ENCODE measurements at regions not wholly inside any gene's neighbourhood (a gene's known extent, or its start where the extent isn't known, plus 50 kb on each side); places are given as distances from the start of the nearest gene placed in this dataset.

DNA sequence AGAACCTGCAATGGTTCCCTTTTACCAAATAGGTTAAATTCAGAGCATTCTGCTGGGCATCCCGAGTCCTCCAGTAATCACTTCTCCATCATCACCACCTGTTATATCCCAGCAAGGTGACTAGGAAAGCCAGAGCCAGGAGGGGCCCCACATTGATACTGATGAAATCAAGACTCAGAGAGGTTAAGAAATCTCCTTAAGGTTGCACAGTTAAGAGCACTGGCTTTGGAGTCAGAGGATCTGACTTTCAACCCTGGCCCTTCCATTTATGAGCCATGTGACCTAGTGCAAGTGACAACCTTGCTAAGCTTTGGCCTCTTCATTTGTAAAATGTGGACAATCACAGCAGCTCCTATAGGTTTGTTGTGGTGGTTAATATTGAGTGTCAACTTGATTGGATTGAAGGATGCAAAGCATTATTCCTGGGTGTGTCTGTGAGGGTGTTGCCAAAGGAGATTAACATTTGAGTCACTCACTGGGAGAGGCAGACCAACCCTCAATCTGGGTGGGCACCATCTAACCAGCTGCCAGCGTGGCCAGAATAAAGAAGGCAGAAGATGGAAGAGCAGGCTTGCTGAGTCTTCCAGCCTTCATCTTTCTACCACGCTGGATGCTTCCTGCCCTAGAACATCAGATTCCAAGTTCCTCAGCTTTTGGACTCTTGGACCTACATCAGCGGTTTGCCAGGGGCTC is 194.2 kb upstream of the ASIC2 start:
- H3K79me2 ChIP-seq (ENCODE audit: insufficient read depth, low read length) = no peaks in the 10 kb centered on the region
- TF ChIP-seq, protein P1, sequence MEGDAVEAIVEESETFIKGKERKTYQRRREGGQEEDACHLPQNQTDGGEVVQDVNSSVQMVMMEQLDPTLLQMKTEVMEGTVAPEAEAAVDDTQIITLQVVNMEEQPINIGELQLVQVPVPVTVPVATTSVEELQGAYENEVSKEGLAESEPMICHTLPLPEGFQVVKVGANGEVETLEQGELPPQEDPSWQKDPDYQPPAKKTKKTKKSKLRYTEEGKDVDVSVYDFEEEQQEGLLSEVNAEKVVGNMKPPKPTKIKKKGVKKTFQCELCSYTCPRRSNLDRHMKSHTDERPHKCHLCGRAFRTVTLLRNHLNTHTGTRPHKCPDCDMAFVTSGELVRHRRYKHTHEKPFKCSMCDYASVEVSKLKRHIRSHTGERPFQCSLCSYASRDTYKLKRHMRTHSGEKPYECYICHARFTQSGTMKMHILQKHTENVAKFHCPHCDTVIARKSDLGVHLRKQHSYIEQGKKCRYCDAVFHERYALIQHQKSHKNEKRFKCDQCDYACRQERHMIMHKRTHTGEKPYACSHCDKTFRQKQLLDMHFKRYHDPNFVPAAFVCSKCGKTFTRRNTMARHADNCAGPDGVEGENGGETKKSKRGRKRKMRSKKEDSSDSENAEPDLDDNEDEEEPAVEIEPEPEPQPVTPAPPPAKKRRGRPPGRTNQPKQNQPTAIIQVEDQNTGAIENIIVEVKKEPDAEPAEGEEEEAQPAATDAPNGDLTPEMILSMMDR (IDR thresholded peaks at IDR 0.05) = no peak
- no peak overlapping the region for H3K4me3 ChIP-seq (replicated peaks in 1 of 3; ENCODE audit: low read depth in 2 of 3, low read length in 3 of 3)
- DNase-seq = no peak
- H3K36me3 Mint-ChIP-seq = no peaks in the 10 kb centered on the region
- H3K27me3 ChIP-seq (ENCODE audit: control insufficient read depth in 2 of 2, insufficient read depth in 2 of 2, low read length in 2 of 2) = no peaks in the 10 kb centered on the region
- no peaks in the 10 kb centered on the region for H3K4me1 Mint-ChIP-seq
- no peak overlapping the region for H3K27ac Mint-ChIP-seq
- H3K27ac ChIP-seq (ENCODE audit: low read depth in 1 of 2, low read length in 2 of 2) = no peak overlapping the region
- H3K9me3 ChIP-seq (replicated peaks in 1 of 2; ENCODE audit: control insufficient read depth in 1 of 2, insufficient read depth in 1 of 2, low read length in 2 of 2) = no peaks in the 10 kb centered on the region
- 97% methylated on average over 3 of the region's 4 CpGs for WGBS (ENCODE audit: insufficient coverage)
- intact Hi-C loops (cut with micrococcal nuclease) = no loop called here
- H3K9me3 Mint-ChIP-seq = peaks cover 0 to 3% (median 0%) of the 10 kb centered on the region in 7 donors
- H2AFZ ChIP-seq (ENCODE audit: insufficient read depth, low read depth, low read length, poor library complexity, severe bottlenecking) = no peak overlapping the region
- H3K4me2 ChIP-seq (replicated peaks; ENCODE audit: extremely low read depth, low read length, poor library complexity, severe bottlenecking) = no peak overlapping the region
- H3K27me3 Mint-ChIP-seq (ENCODE audit: low read depth in 3 of 3) = peaks cover 0 to 5% (median 0%) of the 10 kb centered on the region in 3 donors
- no peaks in the 10 kb centered on the region for H4K20me1 ChIP-seq (ENCODE audit: insufficient read depth, low read length)
- no peaks in the 10 kb centered on the region for H3K36me3 ChIP-seq (replicated peaks in 1 of 2; ENCODE audit: control insufficient read depth in 1 of 2, insufficient read depth in 2 of 2, low read length in 2 of 2)
- no peak overlapping the region for H3K4me3 Mint-ChIP-seq
- no peaks in the 10 kb centered on the region for H3K4me1 ChIP-seq (ENCODE audit: control insufficient read depth in 1 of 2, insufficient read depth in 2 of 2, low read length in 2 of 2)
- no peak overlapping the region for H3K9ac ChIP-seq (ENCODE audit: insufficient read depth, low read length, poor library complexity, severe bottlenecking)

DNA sequence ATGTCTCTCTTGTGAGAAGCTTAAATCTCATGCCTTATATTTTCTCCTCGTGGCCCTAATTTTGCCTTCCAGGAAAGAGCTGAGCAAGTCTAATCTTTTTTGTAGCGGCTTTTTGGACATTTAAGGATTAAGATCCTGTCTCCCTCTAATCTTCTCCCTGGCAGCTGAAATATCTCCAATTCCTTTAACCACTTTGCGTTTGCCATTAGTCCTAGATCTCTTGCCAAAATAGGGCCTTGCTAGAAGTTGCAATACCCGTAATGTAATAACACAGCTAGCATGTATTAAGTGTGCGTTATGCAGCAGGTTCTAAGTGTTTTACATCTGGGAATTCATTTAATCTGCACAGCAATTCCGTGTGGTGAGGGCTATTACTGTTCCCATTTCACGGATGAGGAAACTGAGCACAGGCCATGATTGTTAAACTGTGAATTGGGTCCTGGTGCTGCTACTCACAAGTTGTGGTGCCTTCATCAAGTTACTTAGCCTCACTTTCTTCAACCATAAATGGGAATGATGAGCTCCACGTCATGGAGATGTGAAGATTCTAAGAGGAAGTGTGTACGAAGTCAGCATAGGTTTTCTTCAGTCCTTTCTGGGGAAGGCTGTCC is 198.9 kb upstream of the ASIC2 start:
- Histone ChIP-seq H3K36me3 (replicated peaks in 1 of 2; ENCODE audit: control insufficient read depth in 1 of 2, insufficient read depth in 2 of 2, low read length in 2 of 2) (no peaks in the 10 kb centered on the region), H4K20me1 (ENCODE audit: insufficient read depth, low read length) (no peaks in the 10 kb centered on the region), H3K9me3 (replicated peaks in 1 of 2; ENCODE audit: control insufficient read depth in 1 of 2, insufficient read depth in 1 of 2, low read length in 2 of 2) (no peaks in the 10 kb centered on the region), H3K4me2 (replicated peaks; ENCODE audit: extremely low read depth, low read length, poor library complexity, severe bottlenecking) (no peak overlapping the region), H2AFZ (ENCODE audit: insufficient read depth, low read depth, low read length, poor library complexity, severe bottlenecking) (no peak overlapping the region), H3K79me2 (ENCODE audit: insufficient read depth, low read length) (no peaks in the 10 kb centered on the region), H3K27ac (ENCODE audit: low read depth in 1 of 2, low read length in 2 of 2) (no peak overlapping the region), H3K9ac (ENCODE audit: insufficient read depth, low read length, poor library complexity, severe bottlenecking) (no peak overlapping the region), H3K4me1 (ENCODE audit: control insufficient read depth in 1 of 2, insufficient read depth in 2 of 2, low read length in 2 of 2) (no peaks in the 10 kb centered on the region), H3K27me3 (ENCODE audit: control insufficient read depth in 2 of 2, insufficient read depth in 2 of 2, low read length in 2 of 2) (no peaks in the 10 kb centered on the region), H3K4me3 (replicated peaks in 1 of 3; ENCODE audit: low read depth in 2 of 3, low read length in 3 of 3) (no peak overlapping the region)
- intact Hi-C loops (cut with micrococcal nuclease) = no loop called here
- no peak for DNase-seq
- Mint-ChIP-seq H3K4me3 (no peak overlapping the region), H3K4me1 (no peaks in the 10 kb centered on the region), H3K27me3 (ENCODE audit: low read depth in 3 of 3) (peaks cover 0 to 5% (median 2%) of the 10 kb centered on the region in 3 donors), H3K27ac (no peak overlapping the region), H3K9me3 (peaks cover 0 to 3% (median 0%) of the 10 kb centered on the region in 7 donors), H3K36me3 (no peaks in the 10 kb centered on the region)
- TF ChIP-seq, protein P1 (IDR thresholded peaks at IDR 0.05) = no peak
- 83% methylated on average over 5 of the region's 9 CpGs for WGBS (ENCODE audit: insufficient coverage)

Measured in CD14-positive monocyte (primary cell).